Neural cell (in vitro differentiated cells): ENCODE measurements at regions not wholly inside any gene's neighbourhood (a gene's known extent, or its start where the extent isn't known, plus 50 kb on each side); places are given as distances from the start of the nearest gene placed in this dataset.
"Not testable (repeated sequence)": the region's sequence is repeated elsewhere in the genome, so short reads cannot be mapped to it uniquely, and the experiment has no call there.

Source experiments
- H2AFZ ChIP-seq: fragments of 200-600, 300-800 bp; sonication (generic), shearing (Covaris generic); 2 replicates; pipeline ENCODE4 v1.6.0; 2014; ENCODE audit warnings: low read depth, mild to moderate bottlenecking, antibody characterized with exemption, low read length, moderate library complexity
- H3F3A ChIP-seq: fragments of 200-600 bp; shearing (Covaris generic); 2 replicates; pipeline ENCODE4 v1.6.1; 2016; ENCODE audit warnings: mild to moderate bottlenecking, moderate library complexity, mixed read lengths, antibody characterized with exemption, low read length; ENCODE audit not compliant: insufficient read depth, poor library complexity, severe bottlenecking
- H3K27ac ChIP-seq: fragments of 200-600, 300-800 bp; sonication (generic), shearing (Covaris generic); 2 replicates; pipeline ENCODE4 v1.5.1; 2014; ENCODE audit warnings: mild to moderate bottlenecking, low read length, moderate library complexity
- H3K27me3 ChIP-seq: fragments of 300-800, 200-600 bp; sonication (generic), shearing (Covaris generic); 2 replicates; pipeline ENCODE4 v1.6.0; 2014; ENCODE audit warnings: mild to moderate bottlenecking, low read depth, low read length, moderate library complexity; ENCODE audit not compliant: insufficient read depth
- H3K36me3 ChIP-seq: fragments of 300-800, 200-600 bp; sonication (generic), shearing (Covaris generic); 2 replicates; pipeline ENCODE4 v1.5.1; 2014; ENCODE audit warnings: mild to moderate bottlenecking, antibody characterized with exemption, low read length, moderate library complexity; ENCODE audit not compliant: insufficient read depth
- H3K4me2 ChIP-seq: fragments of 300-800, 200-600 bp; sonication (generic), shearing (Covaris generic); 2 replicates; pipeline ENCODE4 v1.6.0; 2014; ENCODE audit warnings: mild to moderate bottlenecking, low read length
- H3K4me3 ChIP-seq: fragments of 300-800, 200-600 bp; sonication (generic), shearing (Covaris generic); 2 replicates; pipeline ENCODE4 v1.5.1; 2014; ENCODE audit warnings: mild to moderate bottlenecking, low read length, moderate library complexity
- H3K79me2 ChIP-seq: fragments of 200-600 bp; shearing (Covaris generic); replicated peaks from 2 replicates; pipeline ENCODE4 v1.6.0; 2014; ENCODE audit warnings: mild to moderate bottlenecking, low read length, moderate library complexity; ENCODE audit not compliant: insufficient read depth
- H3K9ac ChIP-seq: fragments of 300-800, 200-600 bp; sonication (generic), shearing (Covaris generic); 2 replicates; pipeline ENCODE4 v1.6.1; 2016; ENCODE audit warnings: mild to moderate bottlenecking, low read length, mixed read lengths
- H3K9me2 ChIP-seq: fragments of 200-600 bp; shearing (Covaris generic); 2 replicates; pipeline ENCODE4 v1.6.1; 2016; ENCODE audit warnings: mild to moderate bottlenecking, low read length, mixed read lengths; ENCODE audit not compliant: insufficient read depth
- H3K9me3 ChIP-seq: fragments of 200-600, 300-800 bp; sonication (generic), shearing (Covaris generic); 2 replicates; pipeline ENCODE4 v1.6.1; 2016; ENCODE audit warnings: mild to moderate bottlenecking, mixed run types, low read length, moderate library complexity, mixed read lengths
- H4K20me1 ChIP-seq: fragments of 200-600 bp; shearing (Covaris generic); 2 replicates; pipeline ENCODE4 v1.6.1; 2016; ENCODE audit warnings: mild to moderate bottlenecking, mixed run types; ENCODE audit not compliant: insufficient read depth
- CTCF ChIP-seq: fragments of 450-650 bp; IDR thresholded peaks from 2 replicates; pipeline ENCODE4 v1.5.1; 2014; ENCODE audit warnings: antibody characterized with exemption, mild to moderate bottlenecking, moderate library complexity; ENCODE audit not compliant: poor library complexity, severe bottlenecking
- EP300 ChIP-seq: fragments of 450-650 bp; conservative IDR thresholded peaks from 2 replicates; pipeline ENCODE4 v1.6.1; 2014; ENCODE audit warnings: antibody characterized with exemption, mild to moderate bottlenecking, moderate library complexity; ENCODE audit not compliant: poor library complexity, severe bottlenecking
- EZH2 ChIP-seq: fragments of 200-600, 300-800 bp; shearing (Covaris generic), sonication (generic); IDR thresholded peaks from 2 replicates; pipeline ENCODE4 v1.6.1; 2014; ENCODE audit warnings: antibody characterized with exemption, low read length, borderline replicate concordance, mild to moderate bottlenecking; ENCODE audit not compliant: insufficient read depth, poor library complexity, severe bottlenecking
- MXI1 ChIP-seq: fragments of 450-650 bp; conservative IDR thresholded peaks from 2 replicates; pipeline ENCODE4 v1.6.1; 2014; ENCODE audit warnings: antibody characterized with exemption, mild to moderate bottlenecking; ENCODE audit not compliant: poor library complexity, severe bottlenecking
- POLR2AphosphoS5 ChIP-seq: IDR thresholded peaks from 2 replicates; pipeline ENCODE4 v1.6.1; 2012
- RAD21 ChIP-seq: fragments of 450-650 bp; conservative IDR thresholded peaks from 2 replicates; pipeline ENCODE4 v1.6.1; 2014; ENCODE audit warnings: antibody characterized with exemption, mild to moderate bottlenecking, moderate library complexity
- REST ChIP-seq: IDR thresholded peaks from 2 replicates; pipeline ENCODE4 v1.6.1; 2012; ENCODE audit warnings: borderline replicate concordance
- SMC3 ChIP-seq: fragments of 450-650 bp; conservative IDR thresholded peaks from 2 replicates; pipeline ENCODE4 v1.6.1; 2014; ENCODE audit warnings: antibody characterized with exemption, mild to moderate bottlenecking, moderate library complexity; ENCODE audit not compliant: poor library complexity
- TAF1 ChIP-seq: IDR thresholded peaks from 2 replicates; pipeline ENCODE4 v1.6.1; 2012; ENCODE audit warnings: low read depth

- H3K4me3 ChIP-seq, H3K9me2 ChIP-seq, H2AFZ ChIP-seq, H3K79me2 ChIP-seq, H3K36me3 ChIP-seq, H3K27me3 ChIP-seq, H3K27ac ChIP-seq, H3K4me2 ChIP-seq, H3K9me3 ChIP-seq, H3F3A ChIP-seq, H4K20me1 ChIP-seq, H3K9ac ChIP-seq: not testable (repeated sequence)
- TF ChIP-seq CTCF = peak; percentile 40
Observed at GRCh38 chr11:49526240-49526829, 317.9 kb upstream of the FOLH1 start.

- TF ChIP-seq CTCF (no peak), MXI1 (no peak), POLR2AphosphoS5 (no peak), SMC3 (no peak), REST (no peak), EZH2 (no peak), EP300 (no peak), TAF1 (no peak), RAD21 (no peak)
- Histone ChIP-seq H3F3A (no peaks in the 10 kb centered on the region), H2AFZ (no peak overlapping the region), H3K4me3 (no peak overlapping the region), H4K20me1 (no peaks in the 10 kb centered on the region), H3K27ac (no peak overlapping the region), H3K36me3 (no peaks in the 10 kb centered on the region), H3K9me2 (no peaks in the 10 kb centered on the region), H3K9ac (no peak overlapping the region), H3K9me3 (no peaks in the 10 kb centered on the region), H3K27me3 (no peaks in the 10 kb centered on the region), H3K4me2 (no peak overlapping the region), H3K79me2 (no peaks in the 10 kb centered on the region)
Observed at GRCh38 chr11:49533204-49533603, 324.8 kb upstream of the FOLH1 start.

- H3K36me3 ChIP-seq, H3K4me2 ChIP-seq, H3K79me2 ChIP-seq: not testable (repeated sequence)
Observed at GRCh38 chr11:49538927-49539326, 330.5 kb upstream of the FOLH1 start.

GRCh38 chr11:49558261-49558847 lies 350.0 kb upstream of the FOLH1 start:
- H3K4me2 ChIP-seq, H3F3A ChIP-seq, H3K9me3 ChIP-seq, H3K9me2 ChIP-seq, H3K9ac ChIP-seq, H3K4me3 ChIP-seq, H2AFZ ChIP-seq, H3K79me2 ChIP-seq, H3K36me3 ChIP-seq, H3K27me3 ChIP-seq, H3K27ac ChIP-seq, H4K20me1 ChIP-seq: not testable (repeated sequence)

More at GRCh38 chr11:49538927-49539326, 330.5 kb upstream of the FOLH1 start:
- H3F3A ChIP-seq, H4K20me1 ChIP-seq, H3K27me3 ChIP-seq, H3K9me3 ChIP-seq, H3K9me2 ChIP-seq, H3K27ac ChIP-seq, H3K4me3 ChIP-seq, H3K9ac ChIP-seq, H2AFZ ChIP-seq: not testable (repeated sequence)
